GM18526 (cell line): ENCODE measurements at regions not wholly inside any gene's neighbourhood (a gene's known extent, or its start where the extent isn't known, plus 50 kb on each side); places are given as distances from the start of the nearest gene placed in this dataset.

Source experiments
- POLR2A ChIP-seq: IDR thresholded peaks from 3 replicates; pipeline ENCODE4 v1.6.1; 2011; ENCODE audit not compliant: insufficient read length; ENCODE audit errors: extremely low read depth

DNA sequence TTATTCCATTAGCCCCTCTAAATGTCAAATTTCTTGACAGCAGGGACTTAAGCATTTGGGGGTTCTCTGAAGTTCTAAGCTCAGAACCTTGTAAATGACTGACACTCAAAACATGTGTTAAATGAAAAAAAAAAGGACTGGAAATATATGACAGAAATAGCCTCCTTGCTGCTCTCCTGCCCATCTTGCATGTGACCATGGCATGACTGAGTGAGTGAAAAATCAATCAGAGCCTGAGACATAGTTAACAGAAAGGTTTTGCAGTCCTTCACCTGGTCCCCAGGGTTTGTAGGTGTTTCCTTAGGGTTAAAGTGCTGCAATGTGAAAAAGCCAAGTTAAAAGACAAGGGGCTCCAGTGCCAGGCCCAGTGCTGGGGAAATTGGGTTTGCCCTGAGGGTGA, 168.1 kb downstream of the ZBTB18 start:
- no peak for TF ChIP-seq POLR2A

DNA sequence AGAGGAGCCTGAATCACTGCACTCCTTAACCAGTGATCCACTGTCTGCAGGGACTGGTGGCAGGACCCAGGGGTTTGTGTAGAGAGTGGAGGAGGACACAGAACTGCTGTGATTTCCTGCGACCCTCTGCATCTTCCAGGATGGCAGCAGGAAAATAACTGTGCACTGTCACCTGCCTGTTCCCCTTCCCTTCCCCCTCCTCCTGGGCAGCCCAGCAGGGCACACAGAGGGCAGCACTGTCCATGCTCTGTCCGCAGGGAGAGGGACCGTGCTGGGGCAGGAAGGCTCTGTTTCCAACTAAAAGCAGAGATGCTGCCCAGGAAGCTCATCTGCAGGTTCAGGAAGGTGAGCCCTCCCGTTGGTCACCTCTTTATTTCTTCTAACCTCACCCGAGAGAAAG, 168.7 kb downstream of the ZBTB18 start:
- no peak for TF ChIP-seq POLR2A

DNA sequence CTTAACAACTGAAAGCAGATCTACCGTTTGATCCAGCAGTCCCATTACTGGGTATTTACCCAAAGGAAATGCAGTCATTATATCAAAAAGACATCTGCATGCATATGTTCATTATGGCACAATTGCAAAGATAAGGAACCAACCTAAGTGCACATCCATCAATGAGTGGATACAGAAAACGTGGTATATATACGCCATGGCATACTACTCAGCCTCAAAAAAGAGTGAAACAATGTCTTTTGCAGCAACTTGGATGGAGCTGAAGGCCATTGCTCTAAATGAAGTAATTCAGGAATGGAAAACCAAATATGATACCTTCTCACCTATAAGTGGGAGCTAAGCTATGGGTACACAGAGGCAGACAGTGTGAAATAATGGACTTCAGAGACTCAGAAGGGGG, 169.3 kb downstream of the ZBTB18 start:
- TF ChIP-seq POLR2A = no peak

DNA sequence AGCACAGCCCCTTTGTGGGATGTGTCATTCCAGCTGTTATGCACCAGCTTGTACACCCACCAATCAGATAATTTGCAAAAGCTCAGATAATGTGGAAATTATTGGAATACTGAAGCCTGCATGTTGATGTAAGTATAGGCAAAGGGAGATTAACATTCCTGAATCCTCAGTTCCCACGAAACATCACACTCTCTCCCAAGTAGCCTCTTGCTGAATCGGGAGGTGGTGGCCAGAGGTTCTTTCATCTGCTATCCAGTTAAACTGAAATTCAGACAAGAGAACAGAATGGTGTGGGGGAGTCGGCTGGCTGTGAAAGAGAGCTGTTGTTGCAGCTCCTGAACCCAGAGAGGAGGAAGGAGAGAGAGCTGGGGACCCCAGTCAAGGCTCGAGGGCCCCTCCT, 170.9 kb downstream of the ZBTB18 start:
- TF ChIP-seq POLR2A = no peak

DNA sequence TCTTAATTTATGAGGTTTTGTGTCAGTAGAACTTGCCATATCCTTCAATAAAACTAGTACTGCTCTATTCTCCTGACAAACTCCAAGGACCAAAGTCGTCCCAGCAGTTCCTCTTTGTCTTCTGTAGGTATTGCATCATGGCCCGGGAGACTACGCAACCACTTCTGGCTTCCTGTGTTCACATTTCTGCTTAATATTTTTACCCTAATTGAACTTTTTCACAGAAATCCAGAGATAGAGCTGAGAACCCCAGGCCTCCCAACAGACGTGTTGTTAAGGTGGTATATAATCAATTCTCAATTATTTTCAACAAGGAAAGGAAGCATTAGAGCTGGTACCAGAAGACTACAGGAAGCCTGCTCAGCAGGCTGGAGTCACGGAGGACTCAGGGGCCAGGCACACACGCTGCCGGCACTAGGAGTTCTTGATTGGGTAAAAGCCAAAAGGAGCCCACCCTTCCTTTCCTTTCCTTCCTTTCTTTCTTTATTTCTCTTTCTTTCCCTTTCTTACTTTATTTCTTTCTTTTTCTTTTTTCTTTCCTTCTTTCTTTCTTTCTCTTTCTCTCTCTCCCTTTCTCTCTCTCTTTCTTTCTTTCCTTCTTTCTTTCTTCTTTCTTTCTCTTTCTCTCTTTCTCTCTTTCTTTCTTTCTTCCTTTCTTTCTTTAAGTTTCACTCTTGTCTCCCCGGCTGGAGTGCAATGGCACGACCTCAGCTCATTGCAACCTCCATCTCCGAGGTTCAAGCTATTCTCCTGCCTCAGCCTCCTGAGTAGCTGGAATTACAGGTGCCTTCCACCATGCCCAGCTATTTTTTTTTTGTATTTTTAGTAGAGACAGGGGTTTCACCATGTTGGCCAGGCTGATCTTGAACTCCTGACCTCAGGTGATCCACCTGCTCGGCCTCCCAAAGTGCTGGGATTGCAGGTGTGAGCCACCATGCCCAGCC, 173.7 kb downstream of the ZBTB18 start:
- no peak for TF ChIP-seq POLR2A

DNA sequence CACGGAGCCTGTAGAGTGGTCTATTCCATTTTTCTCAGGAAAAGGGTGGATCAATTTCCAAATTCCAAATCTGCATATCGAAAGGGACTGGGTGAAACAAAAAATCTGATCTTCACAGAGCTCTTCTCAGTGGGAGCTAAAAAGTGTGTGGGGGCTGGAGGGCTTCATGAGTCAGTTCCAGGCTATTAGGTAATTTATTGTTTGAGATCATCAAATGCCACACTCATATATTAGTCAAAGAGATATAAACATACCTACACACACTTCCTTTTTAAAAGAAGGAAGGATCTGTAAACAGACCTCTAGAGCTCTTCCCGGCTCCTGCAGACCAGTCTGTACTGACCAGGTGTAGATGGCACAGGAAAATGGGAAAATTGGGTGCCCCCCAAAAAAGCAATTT, 175.4 kb downstream of the ZBTB18 start:
- no peak for TF ChIP-seq POLR2A

DNA sequence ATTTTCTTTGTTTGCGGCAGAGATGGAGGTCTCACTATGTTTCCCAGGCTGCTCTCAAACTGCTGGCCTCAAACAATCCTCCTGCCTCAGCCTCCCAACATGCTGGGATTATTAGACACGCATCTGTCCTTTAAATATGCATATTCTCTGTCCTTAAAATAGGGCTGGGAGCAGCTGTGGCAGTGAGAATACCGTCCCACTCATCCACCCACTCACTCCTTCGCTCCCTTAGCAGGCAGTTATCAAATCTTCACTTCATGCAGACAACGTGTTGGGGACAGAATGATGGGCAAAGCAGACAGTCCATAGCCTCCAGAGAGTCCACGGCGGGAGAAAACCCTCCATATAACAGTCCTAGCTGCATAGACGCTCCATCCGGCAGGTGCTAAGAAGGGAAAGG, 179.4 kb downstream of the ZBTB18 start:
- no peak for TF ChIP-seq POLR2A

DNA sequence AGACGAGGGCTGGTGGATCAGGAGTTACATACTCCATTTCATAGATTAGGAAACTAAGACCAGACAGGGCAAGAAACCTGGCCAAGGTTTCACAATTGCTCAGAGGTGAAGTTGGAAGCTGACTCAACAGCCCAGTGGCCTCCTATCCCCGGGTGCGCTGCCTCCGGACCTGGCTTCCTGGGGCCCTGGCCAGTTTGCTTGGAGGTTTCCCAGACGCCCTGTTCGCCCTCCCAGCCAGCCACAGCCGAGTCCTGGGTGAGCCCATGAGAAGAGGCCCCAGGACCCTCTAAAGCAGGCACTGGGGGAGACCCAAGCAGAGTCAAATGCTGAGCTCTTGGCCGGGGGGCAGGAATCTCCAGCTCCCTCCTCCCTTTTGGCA, 180.1 kb downstream of the ZBTB18 start:
- no peak for TF ChIP-seq POLR2A

DNA sequence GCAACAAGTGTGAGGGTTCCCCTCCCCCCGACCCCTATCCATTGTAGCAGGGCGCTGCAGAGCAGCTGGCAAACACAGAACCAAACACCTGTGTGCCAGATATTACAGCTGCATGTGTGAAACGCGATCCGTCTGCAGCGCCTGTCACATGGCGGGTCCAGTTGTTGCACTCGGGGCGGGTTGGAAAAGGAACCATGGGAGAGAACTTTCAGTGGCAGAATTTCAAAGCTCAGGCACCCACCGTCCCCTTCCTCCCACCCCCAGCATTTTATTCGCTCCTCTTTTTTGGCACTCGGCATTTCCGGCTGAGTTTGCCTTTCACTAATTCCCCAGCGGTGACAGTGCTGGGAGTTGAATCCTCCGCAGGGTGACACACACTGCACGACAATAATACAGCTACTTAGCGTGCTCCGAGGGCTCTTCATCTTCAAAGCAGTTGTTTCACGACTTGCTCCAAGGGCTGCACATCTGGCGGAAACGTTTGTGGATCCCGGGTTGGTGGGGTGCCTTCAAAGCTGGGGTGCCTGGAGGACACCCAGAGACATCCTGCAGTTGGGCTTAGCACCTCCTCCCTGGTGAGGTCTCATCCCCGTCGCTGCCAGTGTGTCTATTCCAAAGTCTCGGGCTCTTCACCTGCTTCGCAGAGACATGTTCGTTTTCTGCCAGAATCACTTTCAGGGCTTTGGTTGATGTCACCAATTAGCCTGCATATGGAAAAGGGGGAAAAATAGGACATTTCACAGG, 180.7 kb downstream of the ZBTB18 start:
- TF ChIP-seq POLR2A = no peak

DNA sequence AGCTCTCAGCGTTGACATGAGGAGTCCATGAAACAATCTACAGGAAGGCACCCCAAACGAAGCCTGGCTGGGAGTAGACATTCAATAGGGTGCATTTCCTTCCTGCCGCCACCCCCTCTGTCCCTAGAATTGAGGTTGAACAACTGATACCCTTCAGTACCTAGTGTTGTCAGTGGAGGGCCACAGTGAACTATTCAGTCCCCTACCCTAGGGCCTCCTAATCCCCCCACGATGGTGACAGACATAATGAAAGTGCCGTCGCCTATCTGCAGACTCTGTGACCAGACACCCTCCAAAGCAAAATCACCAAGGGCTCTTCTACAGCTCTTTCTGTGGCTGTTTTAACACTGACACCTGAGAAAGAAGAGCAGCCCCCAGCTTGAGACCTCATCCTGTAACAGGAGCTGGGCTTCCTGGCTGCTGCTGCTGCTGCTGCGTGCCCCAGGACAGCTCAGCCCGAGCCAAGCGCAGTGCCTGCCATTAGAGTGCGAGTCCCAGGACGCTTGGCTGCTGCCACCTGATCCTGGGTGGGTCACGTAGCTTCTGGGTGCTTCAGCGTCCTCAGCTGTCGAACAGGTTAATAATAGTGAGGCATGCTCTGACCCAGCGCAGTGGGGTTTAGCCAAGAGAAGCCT, 183.0 kb downstream of the ZBTB18 start:
- no peak for TF ChIP-seq POLR2A

DNA sequence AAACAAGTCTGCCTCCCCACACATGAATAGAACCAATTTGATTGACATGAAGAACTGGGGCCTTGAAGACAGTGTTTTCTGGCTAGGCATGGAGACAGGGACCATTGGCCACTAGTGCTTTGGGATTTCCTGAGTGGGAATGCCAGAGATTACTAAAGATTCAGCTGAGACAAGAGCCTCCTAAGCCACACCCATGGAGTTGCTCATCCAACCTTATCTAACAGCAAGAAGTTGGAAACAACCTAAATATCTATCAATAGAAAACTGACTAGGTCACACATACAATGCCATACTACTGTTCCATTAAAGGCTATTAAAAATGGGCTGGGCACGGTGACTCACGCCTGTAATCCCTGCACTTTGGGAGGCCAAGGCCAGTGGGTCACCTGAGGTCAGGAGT, 184.1 kb downstream of the ZBTB18 start:
- TF ChIP-seq POLR2A = no peak

DNA sequence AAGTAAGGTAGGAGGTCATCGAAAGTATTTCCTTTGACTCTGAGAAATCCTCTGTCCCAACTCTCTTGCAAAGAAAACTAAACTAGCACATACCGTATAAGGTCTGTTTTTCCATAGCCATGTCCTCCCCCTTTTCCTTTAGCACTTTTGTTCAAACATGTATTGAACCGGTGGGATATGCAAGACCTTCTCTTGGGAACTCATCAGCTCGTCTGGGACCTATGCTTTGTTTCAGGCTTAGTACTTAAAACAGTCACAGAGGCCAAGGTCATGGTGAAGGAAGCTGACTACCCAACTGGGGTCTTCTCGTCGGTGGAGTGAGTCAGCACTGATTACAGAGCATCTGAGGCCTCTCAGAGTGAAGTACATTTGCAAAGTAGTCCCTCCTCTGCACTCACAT, 185.0 kb downstream of the ZBTB18 start:
- TF ChIP-seq POLR2A = no peak

DNA sequence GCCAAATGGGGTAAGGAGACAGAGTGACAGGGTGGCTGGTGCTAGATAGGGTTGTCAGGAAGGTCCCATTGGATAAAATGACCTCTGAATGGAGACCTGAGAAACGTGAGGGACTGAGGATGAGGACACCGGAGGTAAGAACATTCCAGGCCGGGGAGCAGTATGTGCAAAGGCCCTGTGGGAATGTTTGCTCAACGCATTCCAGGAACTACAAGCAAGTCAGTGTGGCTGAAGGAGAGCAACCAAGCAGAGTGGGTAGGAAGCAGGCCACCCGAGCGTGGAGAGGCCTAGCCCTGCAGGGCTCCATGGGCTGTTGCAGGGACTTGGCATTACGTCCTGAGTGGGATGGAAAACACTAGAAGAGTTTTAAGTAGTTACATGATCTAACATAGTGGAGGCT, 185.6 kb downstream of the ZBTB18 start:
- no peak for TF ChIP-seq POLR2A

DNA sequence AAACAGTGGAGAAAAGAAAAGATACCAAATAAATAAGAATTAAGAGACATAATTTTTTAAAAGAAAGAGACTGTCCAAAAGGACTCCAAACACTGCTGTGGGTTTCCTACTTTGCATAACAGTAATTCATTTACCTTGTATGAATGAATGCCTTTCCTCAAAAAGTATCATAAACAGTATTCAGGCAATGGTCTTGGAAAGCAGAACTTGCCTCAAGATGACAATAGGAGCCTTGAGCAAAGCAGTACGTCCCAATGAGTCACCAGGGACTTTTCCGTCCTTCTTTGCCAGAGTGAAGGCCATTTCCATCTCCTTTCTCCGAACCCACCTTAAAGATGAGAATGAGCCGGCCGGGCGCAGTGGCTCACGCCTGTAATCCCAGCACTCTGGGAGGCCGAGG, 186.4 kb downstream of the ZBTB18 start:
- no peak for TF ChIP-seq POLR2A

DNA sequence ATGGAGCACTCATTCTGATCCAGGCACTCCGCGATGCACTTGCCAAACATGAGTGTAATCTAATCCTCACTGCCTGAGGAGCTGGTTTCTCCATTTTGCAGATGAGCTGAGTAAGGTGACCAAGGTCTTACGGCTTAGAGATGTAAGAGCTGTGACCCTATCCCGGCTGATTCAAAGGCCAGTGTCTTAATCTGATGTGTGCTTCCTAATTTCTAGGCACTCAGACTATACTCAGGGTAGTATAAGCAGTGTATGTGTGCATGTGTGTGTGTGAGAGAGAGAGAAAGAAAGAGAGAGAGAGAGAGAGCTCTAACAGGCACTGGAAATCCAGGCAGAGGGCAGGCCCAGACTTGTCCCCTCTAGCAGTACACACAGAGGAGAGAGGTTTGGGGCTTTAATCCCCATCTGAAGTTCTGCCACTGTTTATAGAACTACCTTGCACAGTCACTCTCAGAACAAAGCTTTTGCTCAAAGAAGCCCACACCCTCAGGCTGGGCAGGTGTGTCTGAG, 188.2 kb downstream of the ZBTB18 start:
- no peak for TF ChIP-seq POLR2A

DNA sequence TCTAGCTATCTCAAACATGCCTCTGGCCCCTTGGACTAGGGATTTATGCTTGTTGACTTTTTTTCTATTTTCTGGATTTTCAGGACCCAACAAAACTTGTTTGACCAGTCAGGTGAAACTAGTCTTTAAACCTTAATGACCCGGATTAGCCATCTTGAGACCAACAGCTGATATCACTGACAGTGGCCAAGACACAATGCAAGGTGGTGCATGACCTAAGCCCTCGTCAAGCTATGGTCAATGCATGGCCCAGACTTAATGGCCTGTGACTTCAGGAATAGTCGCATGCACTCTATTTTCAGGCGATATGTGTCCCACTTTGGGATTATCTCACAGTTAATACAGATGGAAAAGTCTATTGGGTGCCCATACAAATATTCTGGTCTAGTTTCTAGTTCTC, 190.4 kb downstream of the ZBTB18 start:
- no peak for TF ChIP-seq POLR2A
